ENCODE measurements at regions not wholly inside any gene's neighbourhood (a gene's known extent, or its start where the extent isn't known, plus 50 kb on each side); places are given as distances from the start of the nearest gene placed in this dataset.

GRCh38 chr2:545711-546650 lies 131.2 kb downstream of the TMEM18 start:
- Histone ChIP-seq H3K4me1 (replicated peaks in 1 of 2) (peaks cover 7 to 13% of the 10 kb centered on the region in 2 donors), H3K4me3 (no peak overlapping the region), H3K27ac (no peak overlapping the region)
- 40 to 100% (median 84%) methylated on average over 1 to 11 of the region's 24 CpGs; no CpG with 5 or more reads in 4 of the 10 experiments for WGBS, 10 experiments
- in situ Hi-C loops (cut with MboI; ENCODE audit: low pct_unique_long_range_greater_than_20kb in 2 of 9, low sequenced_read_pairs in 9 of 9, unreplicated experiment in 9 of 9): loop anchor here in 2 of 9 experiments (25.0 kb wide), 1 partner anchor 91 kb away; no protein-coding TSS in a partner anchor
- ATAC-seq (replicated peaks in 6 of 8): no peak

- in situ Hi-C loops (cut with MboI; ENCODE audit: low pct_unique_long_range_greater_than_20kb in 2 of 9, low sequenced_read_pairs in 9 of 9, unreplicated experiment in 9 of 9): loop anchor here in 2 of 9 experiments (25.0 kb wide), 1 partner anchor 92 kb away; no protein-coding TSS in a partner anchor
- peaks cover under 1 to 5% of the 10 kb centered on the region in 2 donors for H3K4me1 ChIP-seq (replicated peaks in 1 of 2)
- 59 to 92% (median 87%) methylated on average over 1 to 8 of the region's 12 CpGs; no CpG with 5 or more reads in 3 of the 10 experiments for WGBS, 10 experiments
- no peak overlapping the region for H3K27ac ChIP-seq
- no peak for ATAC-seq (replicated peaks in 6 of 8)
- no peak overlapping the region for H3K4me3 ChIP-seq
Measured at GRCh38 chr2:545228-545627, 132.0 kb downstream of the TMEM18 start.

- 92 to 100% (median 93%) methylated on average over 2 of the region's 2 CpGs; no CpG with 5 or more reads in 7 of the 10 experiments for WGBS, 10 experiments
- in situ Hi-C loops (cut with MboI; ENCODE audit: low pct_unique_long_range_greater_than_20kb in 2 of 9, low sequenced_read_pairs in 9 of 9, unreplicated experiment in 9 of 9): loop anchor here in 2 of 9 experiments (25.0 kb wide), 1 partner anchor 99 kb away; no protein-coding TSS in a partner anchor
- Histone ChIP-seq H3K27ac (no peak overlapping the region), H3K4me3 (no peak overlapping the region), H3K4me1 (replicated peaks in 1 of 2) (no peaks in the 10 kb centered on the region)
- ATAC-seq (replicated peaks in 6 of 8): no peak
Measured at GRCh38 chr2:538646-539045, 138.6 kb downstream of the TMEM18 start.

GRCh38 chr2:535222-535621 lies 142.0 kb downstream of the TMEM18 start:
- in situ Hi-C loops (cut with MboI; ENCODE audit: low pct_unique_long_range_greater_than_20kb in 2 of 9, low sequenced_read_pairs in 9 of 9, unreplicated experiment in 9 of 9): loop anchor here in 2 of 9 experiments (25.0 kb wide), 1 partner anchor 102 kb away; no protein-coding TSS in a partner anchor
- 35 to 100% (median 75%) methylated on average over 1 to 3 of the region's 3 CpGs for WGBS, 10 experiments
- ATAC-seq (replicated peaks in 6 of 8): peak in 1 of 8 experiments; percentile 53

GRCh38 chr2:529852-530251 lies 147.4 kb downstream of the TMEM18 start:
- Histone ChIP-seq H3K27ac (no peak overlapping the region), H3K4me3 (no peak overlapping the region), H3K4me1 (replicated peaks in 1 of 2) (no peaks in the 10 kb centered on the region)
- in situ Hi-C loops (cut with MboI; ENCODE audit: low pct_unique_long_range_greater_than_20kb in 2 of 9, low sequenced_read_pairs in 9 of 9, unreplicated experiment in 9 of 9): loop anchor here in 2 of 9 experiments (25.0 kb wide), 1 partner anchor 107 kb away; no protein-coding TSS in a partner anchor
- WGBS, 10 experiments: 10 to 92% (median 77%) methylated on average over 2 of the region's 2 CpGs
- no peak for ATAC-seq (replicated peaks in 6 of 8)

More at GRCh38 chr2:535222-535621, 142.0 kb downstream of the TMEM18 start:
- Histone ChIP-seq H3K4me1 (replicated peaks in 1 of 2) (no peaks in the 10 kb centered on the region), H3K27ac (no peak overlapping the region), H3K4me3 (no peak overlapping the region)

- in situ Hi-C loops (cut with MboI; ENCODE audit: low pct_unique_long_range_greater_than_20kb in 2 of 9, low sequenced_read_pairs in 9 of 9, unreplicated experiment in 9 of 9): loop anchor here in 2 of 9 experiments (25.0 kb wide), 1 partner anchor 108 kb away; no protein-coding TSS in a partner anchor
- peak in 5 of 8 experiments; percentile 22 to 74 (median 54) for ATAC-seq (replicated peaks in 6 of 8)
- 0 to 23% (median 0%) methylated on average over 2 of the region's 2 CpGs; no CpG with 5 or more reads in 2 of the 10 experiments for WGBS, 10 experiments
- Histone ChIP-seq H3K27ac (no peak overlapping the region), H3K4me3 (no peak overlapping the region), H3K4me1 (replicated peaks in 1 of 2) (no peaks in the 10 kb centered on the region)
Measured at GRCh38 chr2:529424-529823, 147.8 kb downstream of the TMEM18 start.

GRCh38 chr2:527581-527980 lies 149.6 kb downstream of the TMEM18 start:
- Histone ChIP-seq H3K4me3 (no peak overlapping the region), H3K4me1 (replicated peaks in 1 of 2) (no peaks in the 10 kb centered on the region), H3K27ac (no peak overlapping the region)
- in situ Hi-C loops (cut with MboI; ENCODE audit: low pct_unique_long_range_greater_than_20kb in 2 of 9, low sequenced_read_pairs in 9 of 9, unreplicated experiment in 9 of 9): loop anchor here in 2 of 9 experiments (25.0 kb wide), 1 partner anchor 110 kb away; no protein-coding TSS in a partner anchor
- ATAC-seq (replicated peaks in 6 of 8): no peak
- 40 to 76% (median 59%) methylated on average over 1 to 6 of the region's 12 CpGs; no CpG with 5 or more reads in 4 of the 10 experiments for WGBS, 10 experiments

GRCh38 chr2:526918-527317 lies 150.3 kb downstream of the TMEM18 start:
- Histone ChIP-seq H3K4me3 (no peak overlapping the region), H3K4me1 (replicated peaks in 1 of 2) (no peaks in the 10 kb centered on the region), H3K27ac (no peak overlapping the region)
- WGBS, 10 experiments: 50 to 100% (median 90%) methylated on average over 1 to 5 of the region's 5 CpGs; no CpG with 5 or more reads in 5 of the 10 experiments
- in situ Hi-C loops (cut with MboI; ENCODE audit: low pct_unique_long_range_greater_than_20kb in 2 of 9, low sequenced_read_pairs in 9 of 9, unreplicated experiment in 9 of 9): loop anchor here in 2 of 9 experiments (25.0 kb wide), 1 partner anchor 110 kb away; no protein-coding TSS in a partner anchor
- no peak for ATAC-seq (replicated peaks in 6 of 8)

- Histone ChIP-seq H3K27ac (no peak overlapping the region), H3K4me1 (replicated peaks in 1 of 2) (no peaks in the 10 kb centered on the region), H3K4me3 (no peak overlapping the region)
- ATAC-seq (replicated peaks in 6 of 8): no peak
- in situ Hi-C loops (cut with MboI; ENCODE audit: low pct_unique_long_range_greater_than_20kb in 2 of 9, low sequenced_read_pairs in 9 of 9, unreplicated experiment in 9 of 9): loop anchor here in 2 of 9 experiments (25.0 kb wide), 1 partner anchor 112 kb away; no protein-coding TSS in a partner anchor
- WGBS, 10 experiments: 73 to 100% (median 100%) methylated on average over 1 to 3 of the region's 10 CpGs; no CpG with 5 or more reads in 7 of the 10 experiments
Measured at GRCh38 chr2:525611-526010, 151.6 kb downstream of the TMEM18 start.

- H3K4me3 ChIP-seq: no peak overlapping the region
- 24 to 95% (median 83%) methylated on average over 1 to 7 of the region's 7 CpGs; no CpG with 5 or more reads in 2 of the 10 experiments for WGBS, 10 experiments
- ATAC-seq (replicated peaks in 6 of 8): no peak
- no peak overlapping the region for H3K27ac ChIP-seq
- in situ Hi-C loops (cut with MboI; ENCODE audit: low pct_unique_long_range_greater_than_20kb in 2 of 9, low sequenced_read_pairs in 9 of 9, unreplicated experiment in 9 of 9): loop anchor here in 2 of 9 experiments (25.0 kb wide), 1 partner anchor 112 kb away; no protein-coding TSS in a partner anchor
- H3K4me1 ChIP-seq (replicated peaks in 1 of 2): no peaks in the 10 kb centered on the region
Measured at GRCh38 chr2:525021-525420, 152.2 kb downstream of the TMEM18 start.

- no peak for ATAC-seq (replicated peaks in 6 of 8)
- 0 to 100% (median 33%) methylated on average over 1 to 3 of the region's 3 CpGs; no CpG with 5 or more reads in 2 of the 10 experiments for WGBS, 10 experiments
Measured at GRCh38 chr2:524442-524841, 152.8 kb downstream of the TMEM18 start.

GRCh38 chr2:523698-524270 lies 153.4 kb downstream of the TMEM18 start:
- H3K27ac ChIP-seq: no peak overlapping the region
- in situ Hi-C loops (cut with MboI; ENCODE audit: low pct_unique_long_range_greater_than_20kb in 2 of 9, low sequenced_read_pairs in 9 of 9, unreplicated experiment in 9 of 9): no loop called here
- no peaks in the 10 kb centered on the region for H3K4me1 ChIP-seq (replicated peaks in 1 of 2)
- 0 to 100% (median 84%) methylated on average over 2 to 6 of the region's 12 CpGs; no CpG with 5 or more reads in 5 of the 10 experiments for WGBS, 10 experiments
- ATAC-seq (replicated peaks in 6 of 8): no peak
- H3K4me3 ChIP-seq: no peak overlapping the region

More at GRCh38 chr2:524442-524841, 152.8 kb downstream of the TMEM18 start:
- Histone ChIP-seq H3K4me1 (replicated peaks in 1 of 2) (no peaks in the 10 kb centered on the region), H3K27ac (no peak overlapping the region), H3K4me3 (no peak overlapping the region)
- in situ Hi-C loops (cut with MboI; ENCODE audit: low pct_unique_long_range_greater_than_20kb in 2 of 9, low sequenced_read_pairs in 9 of 9, unreplicated experiment in 9 of 9): no loop called here
